KOPT-K1 (cell line): ENCODE measurements at regions not wholly inside any gene's neighbourhood (a gene's known extent, or its start where the extent isn't known, plus 50 kb on each side); places are given as distances from the start of the nearest gene placed in this dataset.

ENCODE experiments used
- H3K27ac ChIP-seq: fragments of 200-600 bp; sonication (generic); 2 replicates; pipeline ENCODE4 v1.5.1; 2016; ENCODE audit warnings: antibody characterized with exemption, mild to moderate bottlenecking, low read depth, low read length; ENCODE audit not compliant: poor library complexity, severe bottlenecking
- H3K36me3 ChIP-seq: fragments of 200-600 bp; sonication (generic); 2 replicates; pipeline ENCODE4 v1.5.1; 2017; ENCODE audit warnings: antibody characterized with exemption, mild to moderate bottlenecking, low read length, moderate library complexity; ENCODE audit not compliant: insufficient read depth
- H3K9me3 ChIP-seq: fragments of 200-600 bp; sonication (generic); 2 replicates; pipeline ENCODE4 v1.5.1; 2017; ENCODE audit warnings: antibody characterized with exemption, low read length, mild to moderate bottlenecking; ENCODE audit not compliant: insufficient read depth, poor library complexity, severe bottlenecking

GRCh38 chr18:11247381-11247970 is 98.1 kb upstream of the PIEZO2 start:
- no peaks in the 10 kb centered on the region for H3K36me3 ChIP-seq
- no peaks in the 10 kb centered on the region for H3K9me3 ChIP-seq
- H3K27ac ChIP-seq: no peak overlapping the region

- Histone ChIP-seq H3K9me3 (no peaks in the 10 kb centered on the region), H3K27ac (no peak overlapping the region), H3K36me3 (no peaks in the 10 kb centered on the region)
Observed at GRCh38 chr18:11246495-11247300, 97.3 kb upstream of the PIEZO2 start.

GRCh38 chr18:11245879-11246278 is 96.5 kb upstream of the PIEZO2 start:
- H3K27ac ChIP-seq: no peak overlapping the region
- H3K36me3 ChIP-seq: no peaks in the 10 kb centered on the region
- H3K9me3 ChIP-seq: no peaks in the 10 kb centered on the region

DNA sequence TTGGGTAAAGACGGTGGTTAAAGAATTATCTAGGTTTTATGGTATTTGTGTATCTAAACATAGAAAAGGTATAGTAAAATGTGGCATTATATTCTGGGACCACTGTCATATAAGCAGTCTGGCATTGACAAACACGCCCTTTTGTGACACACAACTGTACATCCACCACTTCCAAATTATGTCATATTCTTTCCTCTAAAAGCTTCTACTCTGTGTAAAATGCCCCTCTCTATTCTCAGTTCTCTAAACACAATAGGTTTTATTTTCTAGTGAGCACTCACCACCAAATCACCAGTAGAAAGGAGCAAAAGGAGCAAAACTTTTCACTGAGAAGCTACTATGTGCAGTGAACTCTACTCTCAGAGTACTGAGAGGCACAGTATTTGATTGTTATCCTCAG is 88.1 kb upstream of the PIEZO2 start:
- H3K36me3 ChIP-seq: no peaks in the 10 kb centered on the region
- no peaks in the 10 kb centered on the region for H3K9me3 ChIP-seq
- H3K27ac ChIP-seq: no peak overlapping the region

- H3K27ac ChIP-seq: no peak overlapping the region
- H3K9me3 ChIP-seq: no peaks in the 10 kb centered on the region
- H3K36me3 ChIP-seq: no peaks in the 10 kb centered on the region
Observed at GRCh38 chr18:11237066-11237465, 87.7 kb upstream of the PIEZO2 start.

DNA sequence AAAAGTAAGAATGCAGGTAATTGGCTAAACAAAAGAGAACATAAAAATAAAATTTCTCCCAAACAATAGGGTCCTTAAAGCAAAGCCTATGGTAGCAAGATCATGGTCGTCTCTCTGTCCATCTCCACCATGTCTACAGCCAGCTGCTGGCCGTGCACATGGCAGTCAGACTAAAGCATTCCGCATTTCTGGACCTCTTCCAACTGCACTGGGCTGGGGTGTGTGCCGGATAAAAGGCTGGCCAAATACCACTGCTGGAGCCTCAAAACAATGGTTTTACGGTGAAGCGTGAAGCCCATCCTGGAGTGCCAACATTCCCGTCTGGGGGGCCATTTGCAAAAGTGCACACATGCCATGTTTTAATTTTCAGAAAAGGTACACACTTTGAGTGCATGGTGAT is 74.8 kb upstream of the PIEZO2 start:
- H3K36me3 ChIP-seq: no peaks in the 10 kb centered on the region
- H3K9me3 ChIP-seq: no peaks in the 10 kb centered on the region
- no peak overlapping the region for H3K27ac ChIP-seq

DNA sequence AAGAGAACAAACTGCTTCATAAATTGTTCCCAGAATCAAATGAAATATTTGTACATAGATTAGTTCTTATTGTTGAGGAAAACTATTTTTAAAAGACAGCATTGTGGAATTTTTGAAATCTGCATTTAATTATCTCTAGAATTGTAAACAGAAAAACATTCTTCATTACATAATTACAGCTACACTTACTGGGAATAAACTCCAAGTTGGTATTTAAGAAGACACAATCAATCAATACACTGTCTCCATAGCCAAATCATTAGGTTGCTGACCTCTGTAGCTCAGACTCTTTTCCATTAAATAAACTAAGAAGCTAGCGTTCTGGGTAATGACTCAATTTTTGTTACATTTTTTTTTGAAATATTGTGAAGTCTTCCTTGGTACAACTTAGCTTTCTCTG is 70.2 kb upstream of the PIEZO2 start:
- H3K36me3 ChIP-seq: no peaks in the 10 kb centered on the region
- no peak overlapping the region for H3K27ac ChIP-seq
- no peaks in the 10 kb centered on the region for H3K9me3 ChIP-seq

DNA sequence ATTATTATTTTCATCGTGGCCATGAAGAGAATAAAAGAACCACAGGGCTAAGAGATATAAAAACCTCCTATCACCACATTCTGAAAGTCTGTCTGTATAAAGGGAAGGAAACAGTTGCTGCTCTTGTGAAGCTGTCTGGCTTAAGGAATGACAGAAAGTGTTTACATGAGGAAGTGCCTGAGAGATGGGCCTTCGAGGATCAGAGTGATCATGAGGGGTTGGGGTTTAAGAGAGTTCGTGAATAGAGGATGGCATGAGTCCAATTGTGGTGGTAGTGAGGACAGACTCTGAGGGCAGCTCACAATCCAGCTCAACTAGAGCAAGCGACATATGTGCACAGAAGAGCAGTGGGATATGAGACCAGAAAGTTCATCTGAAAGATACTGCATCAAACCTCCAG is 65.8 kb upstream of the PIEZO2 start:
- Histone ChIP-seq H3K27ac (no peak overlapping the region), H3K9me3 (no peaks in the 10 kb centered on the region), H3K36me3 (no peaks in the 10 kb centered on the region)

DNA sequence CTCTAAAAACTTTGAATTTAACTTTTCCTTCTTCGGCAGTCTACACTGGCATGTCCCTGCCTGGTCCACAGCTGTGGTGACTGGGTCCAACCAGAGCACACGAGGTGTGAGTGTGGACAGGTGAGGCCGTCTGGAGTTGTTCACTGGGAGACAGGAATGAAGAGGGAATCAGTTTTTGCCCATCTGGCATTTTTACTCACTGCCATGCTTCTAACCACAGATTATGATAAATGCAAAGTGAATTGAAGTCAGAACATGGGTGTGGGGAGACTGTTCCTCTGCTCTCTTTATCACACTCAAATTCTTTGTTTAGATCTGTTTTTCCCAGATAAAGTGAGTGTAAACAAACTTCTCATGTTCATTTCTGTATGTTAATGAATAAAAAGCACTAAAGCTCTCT is 54.7 kb upstream of the PIEZO2 start:
- Histone ChIP-seq H3K36me3 (no peaks in the 10 kb centered on the region), H3K9me3 (no peaks in the 10 kb centered on the region), H3K27ac (no peak overlapping the region)

- no peaks in the 10 kb centered on the region for H3K9me3 ChIP-seq
- no peak overlapping the region for H3K27ac ChIP-seq
- H3K36me3 ChIP-seq: no peaks in the 10 kb centered on the region
Observed at GRCh38 chr18:11199477-11199876, 50.1 kb upstream of the PIEZO2 start.
